ENCODE measurements at regions not wholly inside any gene's neighbourhood (a gene's known extent, or its start where the extent isn't known, plus 50 kb on each side); places are given as distances from the start of the nearest gene placed in this dataset.
A peak's percentile ranks its signal among the peaks of the same experiment; 100 is the strongest.

- Histone ChIP-seq H3K9me3 (ENCODE audit: control insufficient read depth in 5 of 5, low read length in 5 of 5) (no peaks in the 10 kb centered on the region), H3K4me1 (ENCODE audit: control insufficient read depth in 5 of 5, insufficient read depth in 5 of 5, low read length in 5 of 5) (peaks cover 0 to 13% (median 11%) of the 10 kb centered on the region in 5 donors), H3K4me3 (ENCODE audit: low read depth in 1 of 5, low read length in 5 of 5) (no peak overlapping the region), H3K27me3 (ENCODE audit: control insufficient read depth in 5 of 5, insufficient read depth in 4 of 5, low read length in 5 of 5) (no peaks in the 10 kb centered on the region), H3K27ac (ENCODE audit: low read depth, low read length) (no peak overlapping the region), H3K36me3 (ENCODE audit: control insufficient read depth in 5 of 5, insufficient read depth in 5 of 5, low read length in 5 of 5) (no peaks in the 10 kb centered on the region), H3K9ac (ENCODE audit: low read length in 5 of 5) (no peak overlapping the region)
Measured at GRCh38 chr11:103681855-103682254, 354.6 kb upstream of the DDI1 start.

- Histone ChIP-seq H3K27me3 (ENCODE audit: control insufficient read depth in 5 of 5, insufficient read depth in 4 of 5, low read length in 5 of 5) (no peaks in the 10 kb centered on the region), H3K9me3 (ENCODE audit: control insufficient read depth in 5 of 5, low read length in 5 of 5) (no peaks in the 10 kb centered on the region), H3K4me3 (ENCODE audit: low read depth in 1 of 5, low read length in 5 of 5) (peak overlapping the region; percentile 5 to 63 (median 33)), H3K4me1 (ENCODE audit: control insufficient read depth in 5 of 5, insufficient read depth in 5 of 5, low read length in 5 of 5) (peaks cover 0 to 13% (median 11%) of the 10 kb centered on the region in 5 donors), H3K9ac (ENCODE audit: low read length in 5 of 5) (no peak overlapping the region), H3K36me3 (ENCODE audit: control insufficient read depth in 5 of 5, insufficient read depth in 5 of 5, low read length in 5 of 5) (no peaks in the 10 kb centered on the region), H3K27ac (ENCODE audit: low read depth, low read length) (no peak overlapping the region)
Measured at GRCh38 chr11:103682318-103683184, 353.9 kb upstream of the DDI1 start.

GRCh38 chr11:103683576-103683975 is 352.9 kb upstream of the DDI1 start:
- no peaks in the 10 kb centered on the region for H3K27me3 ChIP-seq (ENCODE audit: control insufficient read depth in 5 of 5, insufficient read depth in 4 of 5, low read length in 5 of 5)
- H3K9ac ChIP-seq (ENCODE audit: low read length in 5 of 5), result no peak overlapping the region
- H3K4me3 ChIP-seq (ENCODE audit: low read depth in 1 of 5, low read length in 5 of 5), result no peak overlapping the region
- no peaks in the 10 kb centered on the region for H3K36me3 ChIP-seq (ENCODE audit: control insufficient read depth in 5 of 5, insufficient read depth in 5 of 5, low read length in 5 of 5)
- peaks cover 0 to 13% (median 11%) of the 10 kb centered on the region in 5 donors for H3K4me1 ChIP-seq (ENCODE audit: control insufficient read depth in 5 of 5, insufficient read depth in 5 of 5, low read length in 5 of 5)
- H3K9me3 ChIP-seq (ENCODE audit: control insufficient read depth in 5 of 5, low read length in 5 of 5), result no peaks in the 10 kb centered on the region
- H3K27ac ChIP-seq (ENCODE audit: low read depth, low read length), result no peak overlapping the region

GRCh38 chr11:103688924-103689323 is 347.5 kb upstream of the DDI1 start:
- H3K9ac ChIP-seq (ENCODE audit: low read length in 5 of 5), result no peak overlapping the region
- H3K27me3 ChIP-seq (ENCODE audit: control insufficient read depth in 5 of 5, insufficient read depth in 4 of 5, low read length in 5 of 5), result no peaks in the 10 kb centered on the region
- H3K27ac ChIP-seq (ENCODE audit: low read depth, low read length), result no peak overlapping the region
- no peaks in the 10 kb centered on the region for H3K9me3 ChIP-seq (ENCODE audit: control insufficient read depth in 5 of 5, low read length in 5 of 5)
- H3K36me3 ChIP-seq (ENCODE audit: control insufficient read depth in 5 of 5, insufficient read depth in 5 of 5, low read length in 5 of 5), result no peaks in the 10 kb centered on the region
- H3K4me3 ChIP-seq (ENCODE audit: low read depth in 1 of 5, low read length in 5 of 5), result no peak overlapping the region
- H3K4me1 ChIP-seq (ENCODE audit: control insufficient read depth in 5 of 5, insufficient read depth in 5 of 5, low read length in 5 of 5), result no peaks in the 10 kb centered on the region

- no peaks in the 10 kb centered on the region for H3K36me3 ChIP-seq (ENCODE audit: control insufficient read depth in 5 of 5, insufficient read depth in 5 of 5, low read length in 5 of 5)
- no peak overlapping the region for H3K9ac ChIP-seq (ENCODE audit: low read length in 5 of 5)
- H3K27ac ChIP-seq (ENCODE audit: low read depth, low read length), result no peak overlapping the region
- no peaks in the 10 kb centered on the region for H3K27me3 ChIP-seq (ENCODE audit: control insufficient read depth in 5 of 5, insufficient read depth in 4 of 5, low read length in 5 of 5)
- no peak overlapping the region for H3K4me3 ChIP-seq (ENCODE audit: low read depth in 1 of 5, low read length in 5 of 5)
- no peaks in the 10 kb centered on the region for H3K4me1 ChIP-seq (ENCODE audit: control insufficient read depth in 5 of 5, insufficient read depth in 5 of 5, low read length in 5 of 5)
- H3K9me3 ChIP-seq (ENCODE audit: control insufficient read depth in 5 of 5, low read length in 5 of 5), result no peaks in the 10 kb centered on the region
Measured at GRCh38 chr11:103690356-103690755, 346.1 kb upstream of the DDI1 start.

- Histone ChIP-seq H3K9ac (ENCODE audit: low read length in 5 of 5) (no peak overlapping the region), H3K36me3 (ENCODE audit: control insufficient read depth in 5 of 5, insufficient read depth in 5 of 5, low read length in 5 of 5) (no peaks in the 10 kb centered on the region), H3K4me3 (ENCODE audit: low read depth in 1 of 5, low read length in 5 of 5) (no peak overlapping the region), H3K4me1 (ENCODE audit: control insufficient read depth in 5 of 5, insufficient read depth in 5 of 5, low read length in 5 of 5) (peaks cover 2 to 12% (median 6%) of the 10 kb centered on the region in 5 donors), H3K27ac (ENCODE audit: low read depth, low read length) (no peak overlapping the region), H3K27me3 (ENCODE audit: control insufficient read depth in 5 of 5, insufficient read depth in 4 of 5, low read length in 5 of 5) (no peaks in the 10 kb centered on the region), H3K9me3 (ENCODE audit: control insufficient read depth in 5 of 5, low read length in 5 of 5) (no peaks in the 10 kb centered on the region)
Measured at GRCh38 chr11:103696123-103696522, 340.3 kb upstream of the DDI1 start.

GRCh38 chr11:103699216-103699615 is 337.2 kb upstream of the DDI1 start:
- H3K27me3 ChIP-seq (ENCODE audit: control insufficient read depth in 5 of 5, insufficient read depth in 4 of 5, low read length in 5 of 5), result no peaks in the 10 kb centered on the region
- no peak overlapping the region for H3K9ac ChIP-seq (ENCODE audit: low read length in 5 of 5)
- H3K4me1 ChIP-seq (ENCODE audit: control insufficient read depth in 5 of 5, insufficient read depth in 5 of 5, low read length in 5 of 5), result peaks cover 2 to 17% (median 10%) of the 10 kb centered on the region in 5 donors
- H3K27ac ChIP-seq (ENCODE audit: low read depth, low read length), result no peak overlapping the region
- H3K9me3 ChIP-seq (ENCODE audit: control insufficient read depth in 5 of 5, low read length in 5 of 5), result no peaks in the 10 kb centered on the region
- no peak overlapping the region for H3K4me3 ChIP-seq (ENCODE audit: low read depth in 1 of 5, low read length in 5 of 5)
- H3K36me3 ChIP-seq (ENCODE audit: control insufficient read depth in 5 of 5, insufficient read depth in 5 of 5, low read length in 5 of 5), result no peaks in the 10 kb centered on the region

GRCh38 chr11:103699656-103700055 is 336.8 kb upstream of the DDI1 start:
- Histone ChIP-seq H3K4me1 (ENCODE audit: control insufficient read depth in 5 of 5, insufficient read depth in 5 of 5, low read length in 5 of 5) (peaks cover 2 to 17% (median 10%) of the 10 kb centered on the region in 5 donors), H3K36me3 (ENCODE audit: control insufficient read depth in 5 of 5, insufficient read depth in 5 of 5, low read length in 5 of 5) (no peaks in the 10 kb centered on the region), H3K27me3 (ENCODE audit: control insufficient read depth in 5 of 5, insufficient read depth in 4 of 5, low read length in 5 of 5) (no peaks in the 10 kb centered on the region), H3K9me3 (ENCODE audit: control insufficient read depth in 5 of 5, low read length in 5 of 5) (no peaks in the 10 kb centered on the region), H3K27ac (ENCODE audit: low read depth, low read length) (no peak overlapping the region), H3K9ac (ENCODE audit: low read length in 5 of 5) (no peak overlapping the region), H3K4me3 (ENCODE audit: low read depth in 1 of 5, low read length in 5 of 5) (no peak overlapping the region)

GRCh38 chr11:103700622-103701021 is 335.8 kb upstream of the DDI1 start:
- H3K4me1 ChIP-seq (ENCODE audit: control insufficient read depth in 5 of 5, insufficient read depth in 5 of 5, low read length in 5 of 5), result peaks cover 2 to 17% (median 10%) of the 10 kb centered on the region in 5 donors

GRCh38 chr11:103703437-103703836 is 333.0 kb upstream of the DDI1 start:
- no peak overlapping the region for H3K27ac ChIP-seq (ENCODE audit: low read depth, low read length)

More at GRCh38 chr11:103700622-103701021, 335.8 kb upstream of the DDI1 start:
- H3K36me3 ChIP-seq (ENCODE audit: control insufficient read depth in 5 of 5, insufficient read depth in 5 of 5, low read length in 5 of 5), result no peaks in the 10 kb centered on the region
- peak overlapping the region; percentile 26 for H3K27ac ChIP-seq (ENCODE audit: low read depth, low read length)
- no peaks in the 10 kb centered on the region for H3K27me3 ChIP-seq (ENCODE audit: control insufficient read depth in 5 of 5, insufficient read depth in 4 of 5, low read length in 5 of 5)
- no peaks in the 10 kb centered on the region for H3K9me3 ChIP-seq (ENCODE audit: control insufficient read depth in 5 of 5, low read length in 5 of 5)
- no peak overlapping the region for H3K4me3 ChIP-seq (ENCODE audit: low read depth in 1 of 5, low read length in 5 of 5)
- no peak overlapping the region for H3K9ac ChIP-seq (ENCODE audit: low read length in 5 of 5)

More at GRCh38 chr11:103703437-103703836, 333.0 kb upstream of the DDI1 start:
- peaks cover 2 to 17% (median 10%) of the 10 kb centered on the region in 5 donors for H3K4me1 ChIP-seq (ENCODE audit: control insufficient read depth in 5 of 5, insufficient read depth in 5 of 5, low read length in 5 of 5)
- H3K4me3 ChIP-seq (ENCODE audit: low read depth in 1 of 5, low read length in 5 of 5), result no peak overlapping the region
- H3K9me3 ChIP-seq (ENCODE audit: control insufficient read depth in 5 of 5, low read length in 5 of 5), result no peaks in the 10 kb centered on the region
- H3K36me3 ChIP-seq (ENCODE audit: control insufficient read depth in 5 of 5, insufficient read depth in 5 of 5, low read length in 5 of 5), result no peaks in the 10 kb centered on the region
- no peaks in the 10 kb centered on the region for H3K27me3 ChIP-seq (ENCODE audit: control insufficient read depth in 5 of 5, insufficient read depth in 4 of 5, low read length in 5 of 5)
- no peak overlapping the region for H3K9ac ChIP-seq (ENCODE audit: low read length in 5 of 5)

Data from subcutaneous abdominal adipose tissue (tissue), 5 donors.